ACC112 (cell line): ENCODE measurements at regions not wholly inside any gene's neighbourhood (a gene's known extent, or its start where the extent isn't known, plus 50 kb on each side); places are given as distances from the start of the nearest gene placed in this dataset.
"Not testable (repeated sequence)": the region's sequence is repeated elsewhere in the genome, so short reads cannot be mapped to it uniquely, and the experiment has no call there.

Experiments
- H2AFZ ChIP-seq: fragments of 200-600 bp; sonication (generic); one replicate; pipeline ENCODE4 v1.6.0; 2017; ENCODE audit warnings: antibody characterized with exemption, low read length; ENCODE audit not compliant: unreplicated experiment
- H3K27ac ChIP-seq: fragments of 200-600 bp; sonication (generic); 2 replicates; pipeline ENCODE4 v1.5.1; 2014; ENCODE audit warnings: low read depth, mild to moderate bottlenecking, antibody characterized with exemption, low read length, moderate library complexity
- H3K27me3 ChIP-seq: fragments of 200-600 bp; sonication (generic); 2 replicates; pipeline ENCODE4 v1.6.1; 2014; ENCODE audit warnings: mild to moderate bottlenecking, antibody characterized with exemption, low read length, moderate library complexity, mixed read lengths; ENCODE audit not compliant: insufficient read depth
- H3K36me3 ChIP-seq: fragments of 200-600 bp; sonication (generic); 2 replicates; pipeline ENCODE4 v1.6.1; 2016; ENCODE audit warnings: mild to moderate bottlenecking, antibody characterized with exemption, low read length, moderate library complexity, mixed read lengths; ENCODE audit not compliant: insufficient read depth
- H3K4me1 ChIP-seq: fragments of 200-600 bp; sonication (generic); one replicate; pipeline ENCODE4 v1.6.1; 2016; ENCODE audit warnings: low read length, mixed read lengths; ENCODE audit not compliant: insufficient read depth, unreplicated experiment, control insufficient read depth
- H3K4me3 ChIP-seq: fragments of 200-600 bp; sonication (generic); 2 replicates; pipeline ENCODE4 v1.5.1; 2014; ENCODE audit warnings: mild to moderate bottlenecking, low read depth, low read length
- H3K79me2 ChIP-seq: fragments of 200-600 bp; sonication (generic); one replicate; pipeline ENCODE4 v1.6.0; 2016; ENCODE audit warnings: low read length; ENCODE audit not compliant: control insufficient read depth, unreplicated experiment, insufficient read depth

DNA sequence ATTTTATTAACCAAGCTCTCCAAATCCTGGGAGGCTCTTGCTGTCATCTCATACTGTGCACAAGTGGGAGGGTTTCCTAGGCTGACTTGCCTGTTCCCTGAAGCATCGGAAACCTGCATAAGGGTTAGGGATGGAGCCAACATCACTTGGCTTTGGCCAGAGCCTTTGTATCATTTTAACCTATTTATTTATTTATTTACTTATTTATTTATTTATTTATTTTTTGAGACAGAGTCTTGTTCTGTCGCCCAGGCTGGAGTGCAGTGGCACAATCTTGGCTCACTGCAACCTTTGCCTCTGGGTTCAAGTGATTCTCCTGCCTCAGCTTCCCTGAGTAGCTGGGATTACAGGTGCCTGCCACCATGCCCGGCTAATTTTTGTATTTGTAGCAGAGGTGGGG is 645.9 kb downstream of the TYW1 start:
- not testable (repeated sequence) for H3K36me3 ChIP-seq, H2AFZ ChIP-seq, H3K4me1 ChIP-seq, H3K27me3 ChIP-seq, H3K79me2 ChIP-seq, H3K27ac ChIP-seq, H3K4me3 ChIP-seq

DNA sequence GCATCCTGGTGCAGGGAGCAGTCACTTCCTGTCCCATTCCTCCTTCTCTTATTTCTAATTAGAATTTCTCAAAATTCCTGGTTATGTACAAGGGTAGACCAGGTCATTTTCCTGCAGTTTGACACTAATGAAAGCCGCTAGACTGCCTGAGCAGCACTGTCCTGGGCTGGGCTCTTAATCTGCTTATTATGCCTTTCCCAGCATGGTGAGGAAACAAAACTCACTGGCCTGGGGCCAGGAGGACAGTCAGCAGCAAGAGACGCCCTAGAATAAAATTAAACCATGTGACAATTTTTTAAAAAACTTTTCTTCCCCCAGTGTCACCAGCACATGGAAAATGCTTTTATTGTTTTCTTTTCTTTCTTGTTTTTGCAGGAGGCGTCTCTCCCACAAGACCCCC is 647.5 kb downstream of the TYW1 start:
- Histone ChIP-seq H3K27me3 (no peaks in the 10 kb centered on the region), H3K4me3 (no peak overlapping the region), H3K4me1 (no peaks in the 10 kb centered on the region)

DNA sequence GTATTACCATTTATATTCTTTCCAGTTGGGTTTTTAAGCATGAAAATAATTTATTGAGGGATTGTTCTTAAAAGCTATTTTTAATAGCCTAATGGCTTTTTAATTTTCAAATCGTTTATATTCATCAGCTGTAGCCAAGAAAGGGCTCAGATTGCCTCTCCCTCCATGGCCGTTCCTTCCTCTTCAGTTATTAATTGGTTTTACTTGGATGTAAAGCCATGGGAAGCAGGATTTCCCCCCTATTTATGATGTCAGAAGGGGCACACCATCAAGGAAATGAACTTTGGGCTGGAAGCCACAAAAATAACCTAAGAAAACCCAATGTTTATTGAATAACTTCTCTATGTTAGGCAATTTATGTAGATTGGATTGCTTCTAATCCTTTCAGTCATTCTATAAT is 656.3 kb downstream of the TYW1 start:
- no peaks in the 10 kb centered on the region for H3K4me1 ChIP-seq
- no peaks in the 10 kb centered on the region for H3K36me3 ChIP-seq
- no peak overlapping the region for H3K4me3 ChIP-seq
- H3K27me3 ChIP-seq, result no peaks in the 10 kb centered on the region
- H3K27ac ChIP-seq, result no peak overlapping the region
- no peak overlapping the region for H2AFZ ChIP-seq
- no peaks in the 10 kb centered on the region for H3K79me2 ChIP-seq

More for the DNA sequence above, 647.5 kb downstream of the TYW1 start:
- H2AFZ ChIP-seq, result no peak overlapping the region
- no peaks in the 10 kb centered on the region for H3K79me2 ChIP-seq
- H3K27ac ChIP-seq, result no peak overlapping the region
- H3K36me3 ChIP-seq, result no peaks in the 10 kb centered on the region

DNA sequence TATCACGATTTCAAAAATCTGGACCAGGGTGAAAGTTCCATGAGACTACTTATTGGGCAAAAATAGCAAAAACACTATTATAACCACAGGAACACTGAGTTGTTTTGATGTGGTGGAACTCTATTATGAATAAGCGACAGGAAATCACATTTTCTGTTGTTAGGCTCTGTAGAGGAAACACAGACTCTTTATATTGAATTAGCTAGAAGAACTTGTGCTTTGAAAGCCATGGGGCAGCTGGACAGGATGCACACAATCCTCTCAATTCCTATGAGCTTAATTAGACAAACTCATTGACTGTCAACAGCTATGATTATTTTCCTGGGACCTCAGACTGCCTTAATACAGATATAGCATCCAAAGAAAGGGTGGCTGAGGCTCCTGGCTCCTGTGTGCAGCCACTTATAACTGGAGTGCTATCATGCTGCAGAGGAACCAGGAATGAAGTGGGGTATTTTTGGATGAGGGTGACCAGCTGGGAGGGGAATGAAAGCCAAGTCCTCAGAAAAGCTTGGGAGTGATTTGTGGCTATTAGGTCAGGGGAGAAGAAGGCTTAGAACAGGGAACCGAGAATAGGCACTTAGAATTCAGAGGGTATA is 657.3 kb downstream of the TYW1 start:
- Histone ChIP-seq H3K4me1 (no peaks in the 10 kb centered on the region), H3K79me2 (no peaks in the 10 kb centered on the region), H3K27me3 (no peaks in the 10 kb centered on the region), H3K4me3 (no peak overlapping the region), H3K27ac (no peak overlapping the region), H2AFZ (no peak overlapping the region), H3K36me3 (no peaks in the 10 kb centered on the region)

DNA sequence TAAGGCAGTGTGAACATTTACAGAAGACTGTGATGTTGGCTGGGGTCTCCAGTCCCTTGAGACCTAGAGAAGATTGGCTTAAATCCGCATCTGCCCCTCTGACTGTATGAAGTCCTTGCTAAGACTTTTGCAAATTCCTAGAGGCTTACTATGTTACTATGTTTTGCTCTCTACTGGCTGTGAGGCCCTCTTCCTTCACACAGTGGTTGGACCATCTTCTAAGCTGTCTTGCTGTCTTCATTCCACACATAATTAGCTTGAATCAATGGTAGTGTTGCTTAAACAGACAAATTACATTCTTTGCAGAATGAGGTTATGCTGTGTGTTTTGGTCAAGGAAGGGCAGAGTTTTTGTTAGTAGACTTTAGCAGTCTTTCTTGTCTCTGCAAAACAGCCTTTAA is 658.0 kb downstream of the TYW1 start:
- no peak overlapping the region for H3K27ac ChIP-seq
- H2AFZ ChIP-seq, result no peak overlapping the region
- H3K79me2 ChIP-seq, result no peaks in the 10 kb centered on the region

DNA sequence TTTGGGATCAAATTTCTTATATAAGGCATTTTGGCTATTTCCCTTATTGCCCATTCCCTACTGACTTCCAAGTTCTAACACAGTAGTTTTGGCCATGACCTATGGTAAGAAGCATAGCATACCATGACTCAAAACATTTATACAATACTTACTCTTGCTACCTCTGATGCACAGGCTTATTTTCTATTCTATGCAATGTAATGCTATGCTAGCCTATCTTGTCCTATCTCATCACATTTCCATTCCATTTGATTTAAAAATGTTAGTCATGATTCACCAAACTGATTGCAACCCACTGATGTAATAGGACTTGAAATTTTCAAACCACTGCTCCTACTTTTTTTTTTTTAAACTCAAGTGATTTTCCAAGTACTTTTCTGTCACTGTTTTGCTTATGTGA is 658.5 kb downstream of the TYW1 start:
- Histone ChIP-seq H3K4me3 (no peak overlapping the region), H3K4me1 (no peaks in the 10 kb centered on the region), H3K79me2 (no peaks in the 10 kb centered on the region), H3K27me3 (no peaks in the 10 kb centered on the region), H2AFZ (no peak overlapping the region), H3K27ac (no peak overlapping the region), H3K36me3 (no peaks in the 10 kb centered on the region)

More for the DNA sequence above, 658.0 kb downstream of the TYW1 start:
- no peak overlapping the region for H3K4me3 ChIP-seq
- no peaks in the 10 kb centered on the region for H3K36me3 ChIP-seq
- H3K27me3 ChIP-seq, result no peaks in the 10 kb centered on the region
- H3K4me1 ChIP-seq, result no peaks in the 10 kb centered on the region

DNA sequence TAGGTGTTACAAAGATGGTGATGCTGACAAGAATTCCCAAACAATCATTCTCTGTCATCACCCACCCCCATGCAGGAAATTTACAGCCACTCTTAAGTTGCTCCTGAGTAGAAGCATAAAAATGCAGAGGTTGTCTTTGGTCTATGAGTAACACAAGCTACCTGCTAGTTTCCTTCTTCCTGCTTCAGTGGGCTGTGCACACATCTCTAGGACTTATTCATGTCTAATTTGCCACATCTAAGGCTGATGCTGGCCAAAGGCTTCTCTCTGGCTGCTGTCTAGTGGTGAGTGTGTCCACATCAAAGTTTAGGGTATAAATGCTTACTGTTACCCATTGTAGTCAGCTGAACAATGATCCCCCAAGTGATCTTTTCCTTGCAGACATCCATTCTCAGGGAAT is 662.5 kb downstream of the TYW1 start:
- H3K4me1 ChIP-seq, result no peaks in the 10 kb centered on the region
- H2AFZ ChIP-seq, result no peak overlapping the region
- H3K27ac ChIP-seq, result no peak overlapping the region
- no peak overlapping the region for H3K4me3 ChIP-seq
- no peaks in the 10 kb centered on the region for H3K27me3 ChIP-seq
- H3K79me2 ChIP-seq, result no peaks in the 10 kb centered on the region
- H3K36me3 ChIP-seq, result no peaks in the 10 kb centered on the region

DNA sequence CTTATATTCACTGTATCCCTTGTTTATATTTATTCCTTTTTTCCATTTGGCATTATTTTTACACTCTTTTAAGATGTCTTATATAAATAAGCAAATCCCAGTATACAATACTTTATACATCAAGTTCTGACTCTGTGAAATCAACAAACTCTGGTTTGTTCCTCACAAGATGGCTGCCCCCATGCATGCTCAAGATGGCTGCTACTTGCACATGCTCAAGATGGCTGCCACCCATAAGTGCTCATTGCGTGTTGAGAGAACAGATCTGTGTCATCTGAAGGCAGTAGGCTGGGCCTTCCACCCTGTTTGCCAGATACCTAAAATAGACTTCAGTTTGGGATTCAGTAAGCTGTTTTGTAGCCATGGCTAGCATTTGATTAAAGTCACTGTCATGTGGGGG is 666.2 kb downstream of the TYW1 start:
- Histone ChIP-seq H3K4me3 (no peak overlapping the region), H3K27ac (no peak overlapping the region), H3K79me2 (no peaks in the 10 kb centered on the region), H3K4me1 (no peaks in the 10 kb centered on the region), H2AFZ (no peak overlapping the region), H3K27me3 (no peaks in the 10 kb centered on the region), H3K36me3 (no peaks in the 10 kb centered on the region)

DNA sequence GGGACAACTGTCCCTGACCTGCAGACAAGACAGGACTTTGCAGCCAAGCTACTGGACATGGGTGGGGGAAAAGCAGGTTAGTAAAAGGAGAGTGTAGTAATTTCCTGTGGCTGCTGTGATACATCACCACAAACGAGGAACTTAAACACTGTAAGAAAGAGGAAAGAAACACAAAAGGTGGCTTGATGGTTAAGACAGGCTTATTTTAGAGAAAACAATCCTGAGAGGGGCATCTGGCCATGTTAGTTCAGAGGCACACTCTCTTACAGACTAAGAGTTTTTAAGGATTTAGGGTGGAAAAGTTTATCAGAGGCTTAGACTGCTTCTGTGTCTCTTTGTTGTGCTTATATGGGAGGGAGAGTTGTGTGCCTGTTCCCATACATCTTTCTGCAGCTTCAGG is 667.0 kb downstream of the TYW1 start:
- H3K27ac ChIP-seq, result no peak overlapping the region
- H3K36me3 ChIP-seq, result no peaks in the 10 kb centered on the region
- no peak overlapping the region for H2AFZ ChIP-seq
- no peaks in the 10 kb centered on the region for H3K4me1 ChIP-seq
- no peaks in the 10 kb centered on the region for H3K79me2 ChIP-seq
- no peaks in the 10 kb centered on the region for H3K27me3 ChIP-seq
- H3K4me3 ChIP-seq, result no peak overlapping the region

DNA sequence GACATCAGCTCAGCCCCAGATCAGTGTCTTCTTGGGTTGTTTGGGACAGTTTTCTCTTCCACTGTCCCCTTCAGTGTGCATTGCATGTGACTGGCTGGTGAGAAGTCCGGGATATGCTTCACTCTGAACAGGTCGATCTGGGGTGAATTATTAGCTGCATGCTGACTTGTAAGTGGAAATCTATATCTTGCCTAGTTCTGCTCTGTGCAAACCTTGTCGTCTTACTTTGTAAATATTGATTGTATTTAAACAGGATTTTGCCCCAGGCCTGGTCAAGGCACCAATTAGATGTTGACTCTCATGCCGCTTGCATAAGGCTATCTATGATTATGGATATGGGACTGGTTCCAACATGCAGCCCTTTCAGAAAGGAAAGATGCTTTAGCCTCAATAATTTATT is 669.7 kb downstream of the TYW1 start:
- H3K27ac ChIP-seq, H3K27me3 ChIP-seq, H3K79me2 ChIP-seq, H3K4me1 ChIP-seq, H3K4me3 ChIP-seq, H3K36me3 ChIP-seq, H2AFZ ChIP-seq: not testable (repeated sequence)

DNA sequence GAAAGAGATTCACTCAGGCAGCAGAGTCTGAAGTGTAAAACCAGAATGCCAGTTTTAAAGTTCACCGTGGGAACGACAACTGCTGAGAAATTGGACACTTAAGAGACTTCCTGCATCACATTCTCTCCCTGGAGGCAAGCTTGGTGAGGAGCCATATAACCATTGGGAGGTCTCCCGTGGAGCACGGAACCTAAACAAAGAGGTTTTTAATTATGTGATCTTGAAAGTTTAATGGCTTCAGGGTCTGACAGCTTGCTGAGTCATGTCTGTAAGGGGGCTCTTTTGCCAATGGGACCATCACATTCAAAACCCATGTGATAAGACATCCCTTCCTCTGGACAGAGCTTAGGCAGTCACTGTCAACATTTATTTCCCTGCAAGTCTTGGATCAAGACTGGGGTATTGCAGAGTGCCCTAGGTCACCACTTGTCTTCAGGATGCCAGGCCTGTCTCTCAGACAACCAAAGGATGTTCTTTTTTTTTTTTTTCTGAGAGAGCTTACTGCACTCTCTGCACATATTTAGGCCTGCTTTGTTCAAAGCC is 674.4 kb downstream of the TYW1 start:
- no peaks in the 10 kb centered on the region for H3K79me2 ChIP-seq
- no peaks in the 10 kb centered on the region for H3K27me3 ChIP-seq
- no peak overlapping the region for H3K27ac ChIP-seq
- no peak overlapping the region for H3K4me3 ChIP-seq
- no peaks in the 10 kb centered on the region for H3K36me3 ChIP-seq
- no peak overlapping the region for H2AFZ ChIP-seq
- no peaks in the 10 kb centered on the region for H3K4me1 ChIP-seq
